Activated CD4-positive, alpha-beta T cell treated with anti-CD3 and anti-CD28 coated beads for 48 hours (primary cell): ENCODE measurements at regions not wholly inside any gene's neighbourhood (a gene's known extent, or its start where the extent isn't known, plus 50 kb on each side); places are given as distances from the start of the nearest gene placed in this dataset.
"Not testable (repeated sequence)": the region's sequence is repeated elsewhere in the genome, so short reads cannot be mapped to it uniquely, and the experiment has no call there.

Source experiments
- DNase-seq: peaks from one replicate; pipeline ENCODE4 v3.0.0-alpha.2; 2020

GRCh38 chr5:4581289-4581688, 558.8 kb upstream of the ADAMTS16 start:
- no peak for DNase-seq

DNA sequence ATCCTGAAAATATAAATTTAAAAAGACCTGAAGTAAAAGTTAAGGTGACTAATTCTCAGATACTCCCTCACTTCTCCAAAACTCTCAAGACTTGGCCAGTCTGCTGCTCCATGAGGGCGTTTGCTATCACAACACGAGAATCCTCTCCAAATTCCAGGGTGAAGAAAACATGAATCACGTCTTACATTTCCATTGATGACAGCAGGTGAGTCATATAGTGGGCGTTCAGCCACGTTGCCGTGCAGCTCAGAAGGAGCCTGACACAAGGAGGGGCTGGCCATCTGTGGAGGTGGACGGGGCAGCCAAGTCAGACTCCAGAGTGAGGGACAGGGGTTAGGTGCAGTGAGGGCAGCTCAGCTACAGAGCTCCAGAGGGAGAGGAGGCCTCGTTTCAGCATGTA, 555.1 kb upstream of the ADAMTS16 start:
- DNase-seq: no peak

DNA sequence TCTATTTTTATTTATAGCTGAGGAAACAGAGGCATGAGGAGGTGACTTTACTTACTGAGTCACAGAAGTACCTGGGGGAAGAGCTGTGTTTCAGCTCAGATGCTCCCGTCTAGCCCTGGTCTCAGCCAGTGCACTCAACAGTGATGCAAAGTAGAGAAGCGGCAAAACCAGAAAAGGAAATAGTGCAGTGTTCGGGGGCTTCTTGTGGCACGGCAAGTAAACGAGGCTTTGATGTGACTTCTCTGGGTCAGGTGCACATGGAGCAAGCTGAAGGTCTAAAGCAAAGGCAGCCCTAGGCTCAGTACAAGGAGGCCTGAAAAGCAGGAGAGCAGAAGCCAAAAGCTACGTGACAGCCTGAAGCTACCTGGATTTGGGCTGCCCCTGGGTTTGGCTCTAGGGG, 526.7 kb upstream of the ADAMTS16 start:
- DNase-seq: no peak

- DNase-seq: no peak
Observed at GRCh38 chr5:4614088-4614487, 526.0 kb upstream of the ADAMTS16 start.

GRCh38 chr5:4615369-4615768, 524.8 kb upstream of the ADAMTS16 start:
- DNase-seq: not testable (repeated sequence)

DNA sequence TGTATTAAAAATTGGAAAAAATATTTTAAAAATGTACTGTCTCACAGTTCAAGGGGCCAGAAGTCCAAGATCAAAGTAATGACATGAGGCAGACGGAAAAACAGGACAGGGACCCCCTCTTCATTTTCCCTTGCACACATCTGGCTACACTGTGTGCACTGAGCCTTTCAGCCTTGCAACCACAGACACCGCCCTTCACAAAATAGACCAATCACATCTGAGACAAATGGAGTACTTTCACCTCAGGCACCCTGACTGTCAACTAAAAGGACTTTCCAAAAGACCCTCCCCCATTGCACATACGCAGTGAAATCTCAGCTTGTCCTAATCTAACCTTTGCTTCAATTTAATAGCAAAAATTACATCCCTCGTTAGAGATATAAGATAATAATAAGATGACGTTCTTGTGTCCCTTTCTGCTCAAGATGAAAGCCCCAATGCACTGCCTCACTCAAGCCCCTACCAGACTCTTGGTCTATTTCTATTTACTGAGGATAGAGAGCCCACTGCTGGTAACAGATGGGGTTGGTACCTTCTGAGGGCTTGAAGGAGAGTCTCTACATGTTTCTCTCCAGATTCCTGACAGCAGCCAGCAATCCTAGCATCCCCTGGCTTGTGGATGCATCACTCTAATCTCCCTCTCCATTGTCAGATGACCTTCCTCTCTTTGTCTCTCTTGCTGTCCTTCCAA, 514.8 kb upstream of the ADAMTS16 start:
- DNase-seq: no peak

DNA sequence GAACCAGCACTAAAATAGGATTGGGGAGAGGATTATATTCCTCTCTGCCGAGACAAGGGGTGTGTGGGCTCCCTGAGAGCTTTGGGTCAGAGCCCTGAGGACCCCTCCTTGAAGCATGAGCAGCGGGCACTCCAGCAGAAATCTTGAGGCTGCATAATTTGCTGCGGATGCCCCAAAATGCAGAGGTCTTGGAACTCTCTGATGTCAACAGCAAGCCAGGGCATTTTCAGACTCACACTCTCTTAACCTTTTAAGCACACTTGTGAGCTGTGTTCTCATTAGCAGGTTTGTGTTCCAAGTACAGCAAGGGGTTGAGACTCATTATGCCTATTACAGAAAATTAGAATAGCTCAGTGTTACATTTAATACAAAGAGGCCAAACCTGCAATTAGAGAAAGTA, 513.0 kb upstream of the ADAMTS16 start:
- no peak for DNase-seq

- no peak for DNase-seq
Observed at GRCh38 chr5:4627929-4628328, 512.2 kb upstream of the ADAMTS16 start.

- DNase-seq: no peak
Observed at GRCh38 chr5:4628645-4629385, 511.3 kb upstream of the ADAMTS16 start.

- DNase-seq: no peak
Observed at GRCh38 chr5:4630031-4630430, 510.1 kb upstream of the ADAMTS16 start.

- DNase-seq: no peak
Observed at GRCh38 chr5:4634342-4634741, 505.8 kb upstream of the ADAMTS16 start.

GRCh38 chr5:4636378-4636777, 503.8 kb upstream of the ADAMTS16 start:
- DNase-seq: no peak

DNA sequence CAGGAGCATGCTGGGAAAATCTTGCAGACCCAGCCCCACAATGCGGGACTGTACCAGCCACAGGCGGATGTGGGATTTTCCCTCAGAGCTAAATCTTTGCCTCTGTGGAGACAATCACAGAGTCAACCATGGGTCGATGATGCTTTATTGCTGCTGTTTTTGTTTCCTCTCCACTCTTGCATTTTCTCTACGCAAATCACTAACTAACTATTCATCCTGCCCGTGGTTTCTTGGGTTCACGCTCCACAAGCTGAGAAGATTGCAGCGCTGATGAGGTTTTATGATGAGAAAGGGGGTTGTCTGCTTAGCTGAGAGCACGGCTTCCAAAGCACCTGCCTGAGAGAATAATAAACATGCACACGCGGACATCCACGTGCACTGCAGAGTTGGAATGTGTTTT, 500.2 kb upstream of the ADAMTS16 start:
- DNase-seq: no peak

GRCh38 chr5:4640795-4641194, 499.3 kb upstream of the ADAMTS16 start:
- no peak for DNase-seq

DNA sequence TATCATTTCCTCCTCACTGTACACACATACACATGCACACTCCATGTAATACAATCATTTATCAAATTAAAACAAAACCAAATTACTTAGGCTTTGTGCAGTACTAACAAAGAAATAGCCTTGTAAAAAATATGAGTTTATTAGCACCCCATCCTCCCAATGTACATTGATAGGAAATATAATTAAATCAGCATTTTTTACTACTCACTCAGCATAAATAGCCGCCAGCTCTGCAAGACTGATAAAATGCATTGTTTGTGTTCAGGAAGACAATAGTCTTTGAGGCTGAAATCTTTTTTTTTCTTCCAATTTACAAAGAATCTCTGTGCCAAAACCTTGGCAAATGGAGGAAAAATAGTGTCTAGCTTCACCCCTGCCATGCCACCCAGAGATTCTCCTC, 497.6 kb upstream of the ADAMTS16 start:
- DNase-seq: no peak

DNA sequence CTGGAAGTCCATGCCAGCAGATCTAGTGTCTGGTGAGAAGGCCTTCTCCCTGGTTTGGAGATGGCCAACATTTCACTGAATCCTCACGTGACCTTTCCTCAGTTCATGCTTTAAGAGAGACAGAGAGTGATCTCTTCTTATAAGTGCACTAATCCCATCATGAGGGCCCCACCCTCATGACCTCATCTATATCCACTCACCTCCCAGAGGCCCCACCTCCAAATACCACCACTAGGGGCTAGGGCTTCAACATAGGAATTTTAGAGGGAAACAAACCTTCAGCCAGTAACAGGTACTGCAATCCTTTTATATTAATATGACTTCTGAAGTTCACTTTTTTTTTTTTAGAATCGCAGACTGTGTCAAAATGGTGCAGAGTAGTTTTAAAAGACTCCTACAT, 496.9 kb upstream of the ADAMTS16 start:
- DNase-seq: no peak

DNA sequence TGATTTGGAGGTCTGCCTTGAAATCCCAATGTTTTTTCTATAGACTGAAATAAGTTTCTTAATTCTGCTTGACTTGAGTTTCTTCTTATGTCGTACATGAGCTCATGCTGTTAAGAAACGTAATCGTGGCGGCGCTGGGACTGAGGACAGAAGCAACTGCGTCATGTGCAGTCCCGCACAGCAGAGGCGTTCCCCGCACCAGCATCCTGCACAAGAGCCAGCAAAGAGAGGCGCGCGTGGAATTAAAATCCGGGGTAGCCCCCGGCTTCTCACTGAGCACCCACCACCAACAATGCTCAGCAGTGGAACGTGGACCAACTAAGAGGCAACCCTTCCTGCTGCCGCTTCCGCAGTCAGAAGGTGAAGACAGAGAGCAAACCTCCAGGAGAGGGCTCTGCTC, 496.2 kb upstream of the ADAMTS16 start:
- no peak for DNase-seq

GRCh38 chr5:4646715-4647375, 493.3 kb upstream of the ADAMTS16 start:
- no peak for DNase-seq

DNA sequence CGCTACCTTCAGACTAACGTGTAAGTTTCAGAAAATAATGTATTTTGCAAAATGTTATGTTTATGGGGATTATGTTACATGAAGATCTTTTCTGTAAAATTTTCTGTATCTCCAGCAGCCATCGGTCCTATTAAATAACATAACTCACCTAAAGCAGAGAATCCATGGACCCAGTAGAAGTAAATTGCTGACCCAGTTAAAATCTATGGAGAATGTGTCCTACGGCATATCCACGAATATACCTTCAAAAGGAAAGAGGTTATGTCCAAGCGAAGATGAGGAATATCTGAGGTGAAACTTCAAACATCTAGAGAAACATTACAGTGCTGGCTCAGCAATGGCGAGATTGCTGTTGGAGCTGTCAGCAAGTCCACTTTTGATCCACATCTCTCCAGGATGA, 492.2 kb upstream of the ADAMTS16 start:
- DNase-seq: no peak

DNA sequence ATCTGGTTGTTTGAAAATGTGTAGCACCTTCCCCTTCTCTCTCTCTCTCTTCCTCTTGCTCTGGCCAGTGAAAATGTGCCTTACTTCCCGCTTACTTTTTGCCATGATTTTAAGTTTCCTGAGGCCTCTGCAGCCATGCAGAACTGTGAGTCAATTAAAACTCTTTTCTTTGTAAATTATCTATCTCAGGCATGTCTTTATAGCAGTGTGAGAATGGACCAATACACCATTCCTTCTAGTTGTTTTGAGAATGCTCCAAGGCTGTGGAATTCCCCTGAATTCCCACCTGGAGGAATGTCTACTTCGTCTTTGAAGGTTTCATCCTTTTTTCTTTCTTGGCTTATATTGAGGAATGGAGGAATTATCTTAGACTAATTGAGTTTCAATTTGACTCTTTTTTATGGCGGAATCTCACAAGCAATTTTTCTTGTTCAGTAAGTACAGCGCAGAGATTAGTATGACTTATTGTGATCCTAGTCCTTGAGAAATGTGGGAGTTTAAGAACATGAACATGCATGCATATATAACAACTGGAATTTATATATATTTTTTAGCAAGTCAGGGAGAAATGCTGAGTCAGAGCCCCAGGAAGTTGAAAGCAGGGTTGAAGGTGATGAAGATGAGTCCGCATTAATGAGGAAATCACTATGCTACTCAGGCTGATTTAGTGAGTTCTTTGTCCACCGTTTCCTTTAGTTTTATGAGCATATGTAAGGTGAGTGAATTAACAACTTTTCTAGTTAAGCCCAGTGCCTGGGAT, 488.1 kb upstream of the ADAMTS16 start:
- no peak for DNase-seq

- DNase-seq: no peak
Observed at GRCh38 chr5:4653475-4653874, 486.7 kb upstream of the ADAMTS16 start.

GRCh38 chr5:4659851-4660250, 480.3 kb upstream of the ADAMTS16 start:
- DNase-seq: no peak

- no peak for DNase-seq
Observed at GRCh38 chr5:4661326-4661725, 478.8 kb upstream of the ADAMTS16 start.
